Heart left ventricle (tissue), 13 donors: ENCODE measurements at regions not wholly inside any gene's neighbourhood (a gene's known extent, or its start where the extent isn't known, plus 50 kb on each side); places are given as distances from the start of the nearest gene placed in this dataset.

Source experiments
- CTCF ChIP-seq, 12 donors: fragments of 200-600 bp; sonication (generic) in 4 of 12; IDR thresholded peaks; one replicate each; pipeline versions ENCODE4 v1.5.0 to v1.8.0; 2018 to 2022; ENCODE audit warnings: antibody characterized with exemption in 12 of 12, mild to moderate bottlenecking in 5 of 12
- POLR2A ChIP-seq, 2 donors: fragments of 450-650 bp; IDR thresholded peaks; one replicate each; pipeline ENCODE4 v1.6.1; 2017; ENCODE audit warnings: antibody characterized with exemption in 2 of 2, mild to moderate bottlenecking in 2 of 2, moderate library complexity in 2 of 2
- donor health status: ischemic (EF 13 %, LVEDD 7.1; RV severe dilation, severe dysfunction).
- donor health status: DM: no; HTN: yes; CAD: no.
- donor health status: DM: no; HTN: no; CAD: no.
- donor health status: ischemic (EF 25% LVEDD 6.9; RV normal size, moderate dysfunction).
- donor health status: ischemic (EF 25% LVEDD 5.7; RV mildly dilated, moderate dysfunction).
- donor health status: ischemic (EF 35%, LVEDD 5.7; RV mildly dilated, moderate dysfunction).
- donor health status: nonischemic (EF 11% LVEDD 7.7; RV severe dilation, severe dysfunction).
- donor health status: DM: yes; HTN: yes; CAD: no.
- donor health status: PGD.
- donor health status: ischemic (EF 29% LVEDD 5.4; RV normal size, mild dysfunction).
- donor health status: nonischemic (EF 23%, LVEDD 6.1; RV moderate dilation, normal function).

DNA sequence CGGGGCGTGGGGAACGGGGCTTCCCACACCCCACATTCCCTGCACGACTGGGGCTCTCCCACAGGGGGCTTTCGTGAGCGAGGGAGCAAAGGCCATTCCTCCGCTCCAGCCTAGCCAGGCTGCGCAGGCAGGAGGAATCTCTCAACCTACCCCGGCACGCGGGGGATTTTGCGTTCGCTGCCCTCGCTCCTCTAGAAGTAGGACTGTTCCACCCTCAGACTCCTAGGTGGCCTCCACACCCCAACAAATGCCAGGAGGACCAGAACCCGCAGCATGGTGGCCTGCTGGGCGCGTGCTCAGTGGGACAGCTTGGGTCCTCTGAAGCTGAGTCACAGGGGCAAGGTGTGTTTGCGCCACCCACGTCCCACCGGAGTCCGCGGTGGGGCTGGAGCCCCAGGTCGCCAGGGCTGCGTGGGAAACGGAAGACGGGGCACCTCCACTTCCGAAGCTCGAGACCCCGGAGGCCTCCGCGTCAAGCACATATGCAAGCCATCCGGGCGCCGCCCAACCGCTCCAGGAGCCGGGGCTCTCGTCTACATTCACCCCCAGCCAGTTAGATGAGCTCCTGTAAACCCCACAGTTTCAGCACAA is 1938.5 kb upstream of the DEFB115 start:
- TF ChIP-seq CTCF (IDR thresholded peaks at IDR 0.05), result no peak
- TF ChIP-seq POLR2A (IDR thresholded peaks at IDR 0.05), result no peak
